Suprapubic skin (tissue), 4 donors: ENCODE measurements at regions not wholly inside any gene's neighbourhood (a gene's known extent, or its start where the extent isn't known, plus 50 kb on each side); places are given as distances from the start of the nearest gene placed in this dataset.
"Not testable (repeated sequence)": the region's sequence is repeated elsewhere in the genome, so short reads cannot be mapped to it uniquely, and the experiment has no call there.

Experiments
- DNase-seq, 2 donors: peaks; one replicate each; pipeline ENCODE4 v3.0.0-alpha.2; 2019; ENCODE audit warnings: low spot score in 2 of 2
- H3K27ac ChIP-seq: fragments of 200-600 bp; sonication (generic); one replicate; pipeline ENCODE4 v1.5.1; 2019
- H3K27me3 ChIP-seq: fragments of 200-600 bp; sonication (generic); one replicate; pipeline ENCODE4 v1.5.1; 2019
- H3K36me3 ChIP-seq: fragments of 200-600 bp; sonication (generic); one replicate; pipeline ENCODE4 v1.5.1; 2019
- H3K4me1 ChIP-seq: fragments of 200-600 bp; sonication (generic); one replicate; pipeline ENCODE4 v1.5.1; 2019
- H3K4me3 ChIP-seq: fragments of 200-600 bp; sonication (generic); one replicate; pipeline ENCODE4 v1.5.1; 2019; ENCODE audit warnings: mild to moderate bottlenecking
- H3K9me3 ChIP-seq: fragments of 200-600 bp; sonication (generic); one replicate; pipeline ENCODE4 v1.5.1; 2019
- CTCF ChIP-seq, 2 donors: fragments of 200-600 bp in 1 of 2; fragments of 450-650 bp in 1 of 2; sonication (generic) in 1 of 2; IDR thresholded peaks; one replicate each; pipeline ENCODE4 v1.5.1; 2016 to 2019; ENCODE audit warnings: antibody characterized with exemption in 2 of 2, mild to moderate bottlenecking in 1 of 2, moderate library complexity in 1 of 2
- EP300 ChIP-seq: sonication (generic); formaldehyde crosslinking; IDR thresholded peaks from one replicate; pipeline ENCODE4 v1.6.1; 2017; ENCODE audit warnings: antibody characterized with exemption
- POLR2A ChIP-seq, 2 donors: fragments of 450-650 bp; IDR thresholded peaks; one replicate each; pipeline ENCODE4 v1.6.1; 2017; ENCODE audit warnings: antibody characterized with exemption in 2 of 2, mild to moderate bottlenecking in 2 of 2, moderate library complexity in 2 of 2
- POLR2AphosphoS5 ChIP-seq, 3 donors: sonication (generic); formaldehyde crosslinking; IDR thresholded peaks; one replicate each; pipeline ENCODE4 v1.6.1; 2017; ENCODE audit warnings: antibody characterized with exemption in 3 of 3
- WGBS: methylation state at CpG from one replicate; pipeline ENCODE4 v1.1.5; 2018; 5-methylcytosine and 5-hydroxymethylcytosine counted together

- TF ChIP-seq EP300, result no peak
- TF ChIP-seq POLR2A (IDR thresholded peaks at IDR 0.05), result no peak
- TF ChIP-seq CTCF (IDR thresholded peaks at IDR 0.05), result no peak
- no peak for TF ChIP-seq POLR2AphosphoS5 (IDR thresholded peaks at IDR 0.05)
- Histone ChIP-seq H3K9me3 (no peaks in the 10 kb centered on the region), H3K4me3 (no peak overlapping the region), H3K36me3 (no peaks in the 10 kb centered on the region), H3K27me3 (no peaks in the 10 kb centered on the region), H3K4me1 (no peaks in the 10 kb centered on the region), H3K27ac (no peak overlapping the region)
- DNase-seq, result no peak
- 62% methylated on average over 2 of the region's 2 CpGs for WGBS
Measured at GRCh38 chr9:31323726-31324444, 1060.6 kb upstream of the ACO1 start.

GRCh38 chr9:31325778-31326177, 1058.7 kb upstream of the ACO1 start:
- Histone ChIP-seq H3K4me3 (no peak overlapping the region), H3K27me3 (no peaks in the 10 kb centered on the region), H3K9me3 (no peaks in the 10 kb centered on the region), H3K4me1 (no peaks in the 10 kb centered on the region), H3K36me3 (no peaks in the 10 kb centered on the region), H3K27ac (no peak overlapping the region)
- TF ChIP-seq EP300 (no peak), POLR2A (IDR thresholded peaks at IDR 0.05) (no peak), CTCF (IDR thresholded peaks at IDR 0.05) (no peak), POLR2AphosphoS5 (IDR thresholded peaks at IDR 0.05) (no peak)
- DNase-seq, result no peak
- 79% methylated on average over 3 of the region's 6 CpGs for WGBS

GRCh38 chr9:31326883-31327282, 1057.6 kb upstream of the ACO1 start:
- WGBS, result 95% methylated on average over 12 of the region's 12 CpGs
- not testable (repeated sequence) for H3K27me3 ChIP-seq, H3K27ac ChIP-seq, H3K36me3 ChIP-seq, H3K9me3 ChIP-seq, H3K4me3 ChIP-seq, DNase-seq, H3K4me1 ChIP-seq

DNA sequence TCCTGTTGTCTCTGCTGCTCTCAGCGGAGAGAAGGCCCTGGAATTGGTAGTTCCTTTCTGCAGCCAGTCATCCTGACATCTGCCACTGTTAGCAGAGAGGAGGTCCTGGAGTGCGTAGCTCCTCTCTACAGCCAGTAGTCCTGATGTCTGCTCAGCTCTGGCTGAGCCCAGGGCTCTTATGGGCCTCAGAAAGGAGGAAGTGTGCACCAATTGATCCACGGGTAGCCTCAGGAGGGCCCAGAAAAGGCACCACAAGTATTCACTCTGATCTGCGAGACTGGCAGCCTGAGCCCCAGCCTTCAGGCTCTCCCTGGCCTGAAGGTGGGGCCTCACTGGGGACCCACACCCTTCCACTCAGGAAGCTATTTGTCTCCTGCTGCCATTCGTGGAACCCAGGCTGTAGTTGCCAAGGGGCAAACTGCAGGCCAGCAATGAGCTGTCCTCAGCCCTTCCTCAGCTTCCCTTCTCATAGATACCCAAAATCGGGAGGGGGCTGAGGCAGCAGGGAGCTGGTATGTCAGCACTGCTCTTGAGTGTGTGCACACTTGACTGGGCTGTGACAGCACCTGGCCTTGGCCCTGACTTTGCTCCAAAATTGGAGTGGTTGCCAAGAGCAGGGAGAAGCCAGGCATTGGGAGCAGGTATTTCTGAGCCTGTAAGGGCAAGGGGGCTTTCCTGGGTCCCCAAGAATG, 1049.5 kb upstream of the ACO1 start:
- Histone ChIP-seq H3K4me1 (peaks cover 3% of the 10 kb centered on the region), H3K27me3 (no peaks in the 10 kb centered on the region), H3K4me3 (no peak overlapping the region), H3K9me3 (no peaks in the 10 kb centered on the region), H3K36me3 (no peaks in the 10 kb centered on the region), H3K27ac (no peak overlapping the region)
- WGBS, result 29% methylated on average over 1 of the region's 6 CpGs
- TF ChIP-seq EP300 (no peak), CTCF (IDR thresholded peaks at IDR 0.05) (no peak), POLR2A (IDR thresholded peaks at IDR 0.05) (no peak), POLR2AphosphoS5 (IDR thresholded peaks at IDR 0.05) (no peak)
- no peak for DNase-seq

DNA sequence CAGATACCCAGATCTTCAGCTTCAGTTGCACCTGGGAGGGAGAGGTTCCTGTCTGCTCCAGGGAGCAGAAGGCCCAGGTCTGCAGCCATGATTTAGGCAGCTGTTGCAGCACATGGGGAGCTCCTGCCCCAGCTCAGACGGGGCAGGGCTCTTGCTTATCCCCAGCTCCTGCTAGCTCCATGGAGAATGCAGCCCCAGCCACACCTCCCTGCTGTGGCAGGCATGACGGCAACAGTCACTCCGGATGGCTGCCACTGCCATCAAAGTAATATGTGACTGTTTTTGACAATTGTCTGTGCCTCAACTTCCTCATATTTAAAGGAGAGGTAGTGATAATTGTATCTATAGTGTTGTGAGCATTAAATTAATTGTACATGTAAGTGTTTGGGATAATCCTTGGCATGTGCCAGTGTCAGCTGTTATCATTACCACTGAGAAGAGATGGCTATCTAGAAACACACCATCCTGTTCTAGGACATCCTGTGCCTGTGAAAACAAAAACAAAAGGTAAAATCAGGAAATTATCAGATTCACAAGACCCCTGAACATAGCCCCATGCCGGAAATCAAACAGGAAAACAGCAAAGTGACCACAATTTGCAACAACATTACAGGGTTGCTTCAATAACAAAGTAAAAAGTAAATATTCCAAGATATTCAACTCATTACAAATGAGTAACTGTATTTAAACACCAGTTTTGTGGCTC, 1048.8 kb upstream of the ACO1 start:
- 62% methylated on average over 1 of the region's 4 CpGs for WGBS
- TF ChIP-seq EP300, result no peak
- no peak overlapping the region for H3K27ac ChIP-seq
- H3K9me3 ChIP-seq, result no peaks in the 10 kb centered on the region
- H3K36me3 ChIP-seq, result no peaks in the 10 kb centered on the region
- H3K4me1 ChIP-seq, result peaks cover 3% of the 10 kb centered on the region
- no peaks in the 10 kb centered on the region for H3K27me3 ChIP-seq
- H3K4me3 ChIP-seq, result no peak overlapping the region
- no peak for DNase-seq

GRCh38 chr9:31336386-31336785, 1048.1 kb upstream of the ACO1 start:
- no peak overlapping the region for H3K4me3 ChIP-seq
- no peaks in the 10 kb centered on the region for H3K36me3 ChIP-seq
- H3K27me3 ChIP-seq, result no peaks in the 10 kb centered on the region
- TF ChIP-seq POLR2A (IDR thresholded peaks at IDR 0.05) (no peak), CTCF (IDR thresholded peaks at IDR 0.05) (no peak)
- H3K4me1 ChIP-seq, result peaks cover 3% of the 10 kb centered on the region
- H3K27ac ChIP-seq, result no peak overlapping the region
- WGBS, result 10% methylated on average over 1 of the region's 1 CpG
- DNase-seq, result no peak
- H3K9me3 ChIP-seq, result no peaks in the 10 kb centered on the region
